ENCODE measurements at regions not wholly inside any gene's neighbourhood (a gene's known extent, or its start where the extent isn't known, plus 50 kb on each side); places are given as distances from the start of the nearest gene placed in this dataset.
"Not testable (repeated sequence)": the region's sequence is repeated elsewhere in the genome, so short reads cannot be mapped to it uniquely, and the experiment has no call there.

- DNase-seq, result not testable (repeated sequence)
Measured at GRCh38 chr2:34133065-34133464, 534.0 kb upstream of the FAM98A start.

GRCh38 chr2:34126279-34126678, 527.2 kb upstream of the FAM98A start:
- DNase-seq, result no peak

GRCh38 chr2:34123996-34124785, 525.1 kb upstream of the FAM98A start:
- DNase-seq, result no peak

GRCh38 chr2:34121076-34121475, 522.0 kb upstream of the FAM98A start:
- no peak for DNase-seq

GRCh38 chr2:34115076-34115475, 516.0 kb upstream of the FAM98A start:
- DNase-seq, result no peak

- DNase-seq, result no peak
Measured at GRCh38 chr2:34112161-34112560, 513.1 kb upstream of the FAM98A start.

- no peak for DNase-seq
Measured at GRCh38 chr2:34110392-34110791, 511.3 kb upstream of the FAM98A start.

DNA sequence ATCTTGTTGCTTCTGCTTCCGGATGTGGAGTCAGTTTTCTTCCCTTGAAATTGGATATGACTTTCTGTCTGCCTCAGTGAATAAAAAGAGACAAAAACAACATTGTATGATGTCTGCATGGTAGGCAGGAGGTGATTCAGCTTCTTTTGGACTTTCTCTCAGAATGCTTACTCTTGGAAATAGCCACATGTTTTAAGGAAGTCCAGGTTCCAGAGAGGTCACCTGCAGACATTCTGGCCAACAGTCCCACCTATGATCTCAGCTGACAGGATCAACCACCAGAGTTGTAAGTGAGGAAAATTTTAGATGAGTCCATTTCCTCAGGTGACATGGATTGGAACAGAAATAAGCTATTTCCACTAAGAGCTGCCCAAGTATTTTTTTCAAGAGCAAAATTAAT, 508.7 kb upstream of the FAM98A start:
- no peak for DNase-seq

DNA sequence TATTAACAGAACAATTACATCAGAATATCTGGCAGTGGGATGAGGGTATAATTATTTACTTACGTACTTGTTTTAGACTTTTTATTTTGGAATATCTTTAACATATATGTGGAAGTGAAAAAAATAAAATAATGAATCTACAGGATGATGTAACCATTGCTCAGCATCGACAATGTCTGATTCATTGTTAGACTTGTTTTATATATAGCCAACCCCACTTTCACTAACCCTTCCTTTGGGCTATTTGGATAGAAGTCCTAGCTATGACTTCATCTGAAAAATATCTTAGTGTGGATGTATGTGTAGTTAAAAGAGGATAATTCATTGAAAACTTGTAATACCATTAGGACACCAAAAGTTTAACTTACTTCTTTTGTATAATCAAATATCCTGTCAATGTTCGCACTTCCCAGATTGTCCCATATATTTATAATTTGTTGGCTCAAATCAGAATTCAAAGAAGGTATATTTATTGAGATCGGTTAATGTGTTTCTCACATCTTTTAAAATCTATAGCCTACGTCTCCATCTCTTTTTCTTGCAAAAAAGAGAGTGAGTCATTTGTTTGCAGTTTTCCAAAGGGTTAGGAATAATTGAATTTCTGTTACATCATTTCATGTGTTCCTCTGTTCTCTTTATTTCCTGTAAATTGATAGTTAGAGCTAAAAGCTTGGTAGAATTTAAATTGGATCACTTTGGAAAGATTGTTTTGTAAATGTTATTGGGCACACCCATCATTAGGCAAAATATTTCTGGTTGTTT, 506.1 kb upstream of the FAM98A start:
- DNase-seq, result no peak

DNA sequence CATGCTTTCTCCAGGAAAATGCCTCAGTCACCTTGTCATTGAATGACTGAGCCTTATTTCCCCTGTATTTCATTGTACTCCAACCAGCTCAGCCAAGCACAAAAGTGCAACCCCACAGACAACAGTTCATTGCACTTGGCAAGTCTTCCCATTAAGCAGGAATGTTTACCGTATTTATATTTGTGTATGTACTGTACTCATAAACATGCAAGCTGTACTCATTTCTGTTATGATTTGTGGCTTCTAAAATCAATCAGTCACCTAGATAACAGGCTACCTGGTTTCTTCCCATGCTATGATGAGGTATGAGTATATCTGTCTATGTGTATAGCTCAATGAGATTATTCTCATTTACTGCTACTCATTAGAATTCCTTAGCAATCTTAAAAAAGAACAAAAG, 505.5 kb upstream of the FAM98A start:
- DNase-seq, result no peak

DNA sequence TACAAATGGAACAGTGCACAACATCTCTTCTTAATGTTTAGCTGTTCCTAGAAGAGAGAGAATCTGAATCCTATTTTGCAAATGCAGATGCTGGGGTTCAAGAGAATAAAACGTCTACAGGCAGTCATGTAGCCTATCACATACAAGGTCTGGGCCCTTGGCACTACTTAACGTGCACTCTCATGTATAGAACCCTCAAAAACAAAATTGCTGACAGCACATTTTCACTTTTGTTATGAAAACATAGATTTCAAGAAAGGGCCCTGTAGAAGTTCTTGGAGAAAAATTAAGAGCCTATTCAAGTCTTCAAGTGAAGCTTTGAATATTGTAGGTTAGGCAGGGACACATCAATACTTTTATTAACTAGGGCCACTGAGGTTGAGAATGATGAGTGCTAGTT, 504.3 kb upstream of the FAM98A start:
- DNase-seq, result no peak

GRCh38 chr2:34102339-34102738, 503.2 kb upstream of the FAM98A start:
- no peak for DNase-seq

DNA sequence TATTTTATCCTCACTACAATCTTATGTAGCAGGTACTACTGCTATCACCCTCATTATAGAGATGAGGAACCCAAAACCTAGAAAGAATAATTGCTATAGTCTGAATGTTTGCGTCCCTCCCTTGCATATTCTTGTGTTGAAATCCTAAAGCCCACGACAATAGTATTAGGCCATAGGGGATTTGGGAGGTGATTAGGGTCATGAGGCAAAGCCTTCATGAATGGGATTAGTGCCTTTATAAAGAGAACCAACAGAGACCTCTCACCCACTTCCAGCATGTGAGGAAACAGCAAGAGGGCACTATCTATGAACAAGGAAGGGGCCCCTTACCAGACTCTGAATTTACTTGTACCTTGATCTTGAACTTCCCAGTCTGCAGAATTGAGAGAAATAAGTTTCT, 500.3 kb upstream of the FAM98A start:
- no peak for DNase-seq

DNA sequence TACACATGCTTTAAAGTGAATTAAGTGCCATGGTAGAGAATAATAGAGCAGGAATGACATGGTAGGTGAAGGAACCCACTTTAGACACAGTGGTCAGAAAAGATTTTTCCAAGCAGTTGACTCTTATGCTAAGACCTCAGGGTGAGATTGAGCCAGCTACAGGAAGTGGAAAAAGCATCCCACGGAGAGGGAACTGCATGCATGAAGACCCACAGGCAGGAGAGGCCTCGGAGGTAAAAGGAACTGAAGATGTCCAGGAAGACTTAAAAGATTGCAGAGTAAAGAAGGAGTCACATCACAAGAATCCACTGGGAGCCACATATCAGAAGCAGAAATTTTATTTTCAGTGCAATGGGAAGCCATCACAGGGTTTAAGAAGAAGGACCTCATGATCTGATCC, 499.2 kb upstream of the FAM98A start:
- DNase-seq, result no peak

- DNase-seq, result peak; percentile 18
Measured at GRCh38 chr2:34096562-34097171, 497.6 kb upstream of the FAM98A start.

DNA sequence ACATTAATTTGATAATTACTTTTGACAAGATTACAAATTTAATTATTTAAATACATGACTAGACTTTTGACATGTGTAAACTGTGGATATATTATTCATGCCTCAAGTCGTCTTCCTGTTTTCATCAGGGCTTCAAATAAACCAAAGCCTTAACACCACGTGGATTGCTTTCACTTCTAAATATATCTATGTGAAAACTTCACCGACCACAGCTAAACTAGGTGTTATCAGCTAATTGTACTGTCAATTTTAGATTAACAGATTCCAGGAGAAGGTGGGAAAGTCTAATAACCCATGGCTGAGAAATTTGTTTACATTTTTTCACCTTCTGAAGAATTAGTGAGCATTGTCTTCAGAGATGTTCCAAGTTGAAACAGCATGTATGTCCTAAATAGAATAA, 494.7 kb upstream of the FAM98A start:
- DNase-seq, result no peak

GRCh38 chr2:34070196-34070595, 471.1 kb upstream of the FAM98A start:
- no peak for DNase-seq

- no peak for DNase-seq
Measured at GRCh38 chr2:34069604-34070003, 470.5 kb upstream of the FAM98A start.

DNA sequence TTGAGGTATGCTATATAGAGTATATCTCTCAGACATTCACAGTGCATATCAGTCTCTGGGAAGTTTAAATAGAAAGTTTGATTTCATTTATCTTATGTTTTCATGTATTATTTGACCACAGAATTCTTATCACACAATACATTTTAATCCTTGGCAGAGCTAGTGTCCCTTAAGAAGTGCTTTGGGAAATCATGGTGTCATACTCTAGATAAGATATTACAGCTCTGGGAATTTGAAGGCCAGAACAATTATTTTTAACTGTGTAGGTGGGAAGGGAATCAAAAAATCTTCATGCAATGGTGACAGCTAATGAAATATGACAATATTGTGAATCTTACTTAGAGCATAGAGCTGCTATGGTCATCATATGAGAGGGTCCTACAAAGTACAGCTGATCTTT, 451.3 kb upstream of the FAM98A start:
- DNase-seq, result no peak

DNA sequence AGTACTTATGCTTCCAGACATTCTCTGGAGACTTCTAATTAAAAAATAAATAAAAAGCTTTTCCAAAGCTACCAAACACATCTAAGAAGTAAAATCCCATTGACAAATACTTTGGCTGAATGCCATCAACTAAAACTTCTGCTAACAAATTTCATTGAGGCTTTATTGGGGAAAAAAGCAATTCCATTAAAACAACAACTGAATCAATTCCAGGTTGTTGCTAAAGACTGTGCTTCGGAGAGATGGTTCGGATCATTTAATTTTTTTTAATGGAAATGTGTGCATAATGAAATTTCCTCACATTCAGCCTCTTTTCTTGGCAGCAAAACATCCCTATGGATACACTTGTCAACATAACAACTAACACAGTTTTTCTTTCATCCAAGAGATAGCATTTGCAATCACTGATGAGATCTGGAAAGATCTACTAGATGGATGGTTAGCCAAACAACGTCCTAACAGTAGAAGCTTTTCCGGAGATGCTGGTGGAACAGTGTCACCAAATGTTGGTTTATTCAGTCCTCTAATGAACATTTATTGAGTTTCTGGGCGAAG, 446.1 kb upstream of the FAM98A start:
- DNase-seq, result no peak

GRCh38 chr2:34037886-34038285, 438.8 kb upstream of the FAM98A start:
- no peak for DNase-seq

DNA sequence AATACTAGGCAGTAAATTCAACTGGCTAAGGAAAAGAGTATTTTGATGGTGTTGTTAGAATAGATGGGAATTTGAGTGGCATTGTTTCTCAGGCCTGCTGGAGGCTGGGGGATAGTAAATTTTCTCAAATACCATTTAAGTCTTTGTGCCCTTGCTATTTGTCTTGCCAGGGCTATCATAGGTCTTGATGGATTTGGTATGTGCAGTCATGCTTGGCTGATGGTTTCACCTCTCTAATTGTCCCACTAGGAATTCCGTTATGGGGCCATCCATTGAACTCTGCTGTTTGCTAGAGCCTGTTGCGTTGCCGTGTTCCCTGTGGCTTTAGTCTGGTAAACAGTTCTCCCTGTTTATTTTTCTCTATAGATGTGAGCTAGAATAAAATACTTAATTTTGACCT, 438.1 kb upstream of the FAM98A start:
- no peak for DNase-seq

DNA sequence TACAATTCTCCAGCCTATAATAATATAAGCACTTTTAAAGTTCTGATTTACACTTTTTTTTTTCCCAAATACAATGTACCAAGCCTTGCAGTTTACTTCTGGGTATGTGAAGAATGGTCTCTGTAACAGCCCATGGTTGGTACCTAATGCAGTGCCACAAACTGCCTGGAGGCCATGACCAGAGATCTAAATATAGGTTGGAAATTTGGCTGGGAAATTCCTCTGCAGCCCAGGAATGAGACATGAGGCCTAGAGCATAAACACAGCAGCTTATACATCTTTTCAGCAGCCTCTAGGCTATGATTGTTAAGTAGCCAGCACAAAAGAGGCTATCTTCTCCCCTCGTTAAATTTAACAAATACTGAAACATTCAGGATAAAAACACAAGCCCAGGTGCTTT, 432.0 kb upstream of the FAM98A start:
- DNase-seq, result no peak

GRCh38 chr2:34030273-34030672, 431.2 kb upstream of the FAM98A start:
- DNase-seq, result no peak

Measured in effector CD4-positive, alpha-beta T cell (primary cell).